Heart left ventricle (tissue), 13 donors: ENCODE measurements at regions not wholly inside any gene's neighbourhood (a gene's known extent, or its start where the extent isn't known, plus 50 kb on each side); places are given as distances from the start of the nearest gene placed in this dataset.

Experiments used
- POLR2A ChIP-seq, 2 donors: fragments of 450-650 bp; IDR thresholded peaks; one replicate each; pipeline ENCODE4 v1.6.1; 2017; ENCODE audit warnings: antibody characterized with exemption in 2 of 2, mild to moderate bottlenecking in 2 of 2, moderate library complexity in 2 of 2
- TF ChIP-seq, protein P1 (sequence below), 12 donors: fragments of 200-600 bp; sonication (generic) in 4 of 12; IDR thresholded peaks; one replicate each; pipeline versions ENCODE4 v1.5.0 to v1.8.0; 2018 to 2022; ENCODE audit warnings: antibody characterized with exemption in 12 of 12, mild to moderate bottlenecking in 5 of 12
- donor health status: ischemic (EF 13 %, LVEDD 7.1; RV severe dilation, severe dysfunction).
- donor health status: DM: no; HTN: yes; CAD: no.
- donor health status: DM: no; HTN: no; CAD: no.
- donor health status: ischemic (EF 25% LVEDD 6.9; RV normal size, moderate dysfunction).
- donor health status: ischemic (EF 25% LVEDD 5.7; RV mildly dilated, moderate dysfunction).
- donor health status: ischemic (EF 35%, LVEDD 5.7; RV mildly dilated, moderate dysfunction).
- donor health status: nonischemic (EF 11% LVEDD 7.7; RV severe dilation, severe dysfunction).
- donor health status: DM: yes; HTN: yes; CAD: no.
- donor health status: PGD.
- donor health status: ischemic (EF 29% LVEDD 5.4; RV normal size, mild dysfunction).
- donor health status: nonischemic (EF 23%, LVEDD 6.1; RV moderate dilation, normal function).

DNA sequence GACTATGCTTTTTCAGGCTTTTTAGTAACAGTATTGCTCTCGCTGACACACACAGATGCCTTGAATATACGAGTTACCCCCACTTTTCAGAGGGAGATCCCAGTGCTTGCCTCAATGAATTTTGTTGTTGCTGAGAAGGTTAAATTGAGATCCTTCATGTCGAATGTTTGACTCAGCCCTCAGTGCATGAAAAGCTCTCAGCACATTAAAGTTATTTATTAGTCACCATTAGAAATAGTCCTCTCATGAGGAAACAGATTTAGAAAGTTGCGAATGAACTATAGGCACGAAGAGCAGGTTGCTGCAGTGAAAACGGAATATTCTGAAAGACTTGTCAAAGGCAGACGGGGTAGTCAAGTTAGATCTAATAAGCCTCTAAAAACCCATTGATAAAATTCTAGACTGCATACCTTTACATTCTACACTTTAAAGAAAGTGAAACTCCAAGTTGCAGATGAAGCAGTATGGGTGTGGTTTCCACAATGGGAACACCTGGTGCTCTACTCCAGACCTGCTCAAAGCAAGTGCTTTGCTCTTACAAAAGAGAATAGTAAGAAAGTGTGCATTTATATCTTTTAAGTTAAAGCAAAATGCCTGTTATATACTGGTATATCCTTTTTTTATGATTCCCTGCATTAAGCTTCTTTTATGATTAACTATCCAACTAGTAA lies 238.1 kb downstream of the MAF start:
- TF ChIP-seq, protein P1, sequence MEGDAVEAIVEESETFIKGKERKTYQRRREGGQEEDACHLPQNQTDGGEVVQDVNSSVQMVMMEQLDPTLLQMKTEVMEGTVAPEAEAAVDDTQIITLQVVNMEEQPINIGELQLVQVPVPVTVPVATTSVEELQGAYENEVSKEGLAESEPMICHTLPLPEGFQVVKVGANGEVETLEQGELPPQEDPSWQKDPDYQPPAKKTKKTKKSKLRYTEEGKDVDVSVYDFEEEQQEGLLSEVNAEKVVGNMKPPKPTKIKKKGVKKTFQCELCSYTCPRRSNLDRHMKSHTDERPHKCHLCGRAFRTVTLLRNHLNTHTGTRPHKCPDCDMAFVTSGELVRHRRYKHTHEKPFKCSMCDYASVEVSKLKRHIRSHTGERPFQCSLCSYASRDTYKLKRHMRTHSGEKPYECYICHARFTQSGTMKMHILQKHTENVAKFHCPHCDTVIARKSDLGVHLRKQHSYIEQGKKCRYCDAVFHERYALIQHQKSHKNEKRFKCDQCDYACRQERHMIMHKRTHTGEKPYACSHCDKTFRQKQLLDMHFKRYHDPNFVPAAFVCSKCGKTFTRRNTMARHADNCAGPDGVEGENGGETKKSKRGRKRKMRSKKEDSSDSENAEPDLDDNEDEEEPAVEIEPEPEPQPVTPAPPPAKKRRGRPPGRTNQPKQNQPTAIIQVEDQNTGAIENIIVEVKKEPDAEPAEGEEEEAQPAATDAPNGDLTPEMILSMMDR (IDR thresholded peaks at IDR 0.05) = no peak
- TF ChIP-seq POLR2A (IDR thresholded peaks at IDR 0.05) = no peak
